ENCODE measurements at regions not wholly inside any gene's neighbourhood (a gene's known extent, or its start where the extent isn't known, plus 50 kb on each side); places are given as distances from the start of the nearest gene placed in this dataset.

DNA sequence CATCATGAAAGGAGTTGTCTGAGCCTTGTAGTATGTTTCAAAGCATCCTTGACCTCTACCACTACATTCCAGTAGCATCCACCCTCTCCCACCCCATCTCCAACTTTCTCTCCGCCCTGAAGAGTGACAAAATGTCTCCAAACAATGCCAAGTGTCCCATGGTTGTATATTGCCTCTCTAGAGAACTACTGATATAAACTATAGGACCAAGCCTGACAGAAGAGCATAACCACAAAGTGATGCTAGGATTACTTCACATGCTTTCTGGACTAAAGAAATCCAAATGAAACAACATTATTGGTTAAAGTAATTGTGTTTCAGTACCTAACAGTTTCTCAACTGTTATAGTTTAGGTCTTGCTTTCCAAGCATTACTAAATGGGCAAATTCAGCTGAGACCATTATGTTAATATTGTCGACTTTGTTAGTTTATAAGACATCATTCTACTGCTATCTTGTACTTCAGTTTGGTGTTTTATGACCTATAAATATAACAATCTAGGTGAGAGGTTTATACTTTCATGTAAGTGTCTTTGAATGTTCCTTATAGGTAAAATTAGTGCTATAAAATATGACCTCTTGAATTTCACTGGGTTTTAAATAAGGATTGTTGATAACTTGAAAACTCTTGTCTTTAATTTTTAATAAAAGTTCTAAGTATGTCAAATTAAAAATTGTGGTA, 117.4 kb downstream of the SUCNR1 start:
- in situ Hi-C loops (cut with HindIII; ENCODE audit: low sequenced_read_pairs): loop anchor here (5.0 kb wide), 1 partner anchor 81 kb away; no protein-coding TSS in a partner anchor

DNA sequence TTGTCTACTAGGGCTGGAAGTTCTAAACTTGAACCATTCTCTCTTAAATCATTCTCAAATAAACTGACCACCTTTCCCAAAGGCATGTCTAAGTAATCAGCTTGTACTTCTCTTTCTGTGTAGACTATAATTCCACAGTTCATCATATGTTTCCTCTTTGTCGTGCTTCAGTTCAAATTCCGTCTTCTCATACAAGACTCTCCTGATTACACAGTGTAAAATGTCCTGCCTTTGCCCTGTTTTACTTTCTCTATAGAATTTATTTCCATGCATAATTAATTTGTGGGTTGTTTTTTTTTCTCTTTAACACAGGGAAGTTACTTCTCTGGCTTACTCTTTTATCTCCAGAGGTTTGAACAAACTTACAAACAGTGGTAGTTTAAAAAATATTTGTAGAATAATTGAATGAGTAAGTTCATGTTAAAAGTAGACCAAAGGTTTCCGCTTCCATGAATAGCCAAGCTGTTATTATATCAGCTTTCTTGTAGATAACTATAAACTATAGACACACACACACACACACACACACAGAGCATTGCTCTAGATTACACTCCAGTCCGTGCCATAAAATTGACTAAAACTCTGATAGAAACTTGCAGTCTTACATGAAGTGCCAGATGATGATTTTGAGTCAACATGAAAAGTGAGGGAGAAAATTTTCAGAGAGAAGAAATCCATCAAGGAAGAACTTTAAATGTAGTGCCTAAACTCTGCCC, 119.0 kb downstream of the SUCNR1 start:
- in situ Hi-C loops (cut with HindIII; ENCODE audit: low sequenced_read_pairs): loop anchor here (5.0 kb wide), 1 partner anchor 80 kb away; no protein-coding TSS in a partner anchor

DNA sequence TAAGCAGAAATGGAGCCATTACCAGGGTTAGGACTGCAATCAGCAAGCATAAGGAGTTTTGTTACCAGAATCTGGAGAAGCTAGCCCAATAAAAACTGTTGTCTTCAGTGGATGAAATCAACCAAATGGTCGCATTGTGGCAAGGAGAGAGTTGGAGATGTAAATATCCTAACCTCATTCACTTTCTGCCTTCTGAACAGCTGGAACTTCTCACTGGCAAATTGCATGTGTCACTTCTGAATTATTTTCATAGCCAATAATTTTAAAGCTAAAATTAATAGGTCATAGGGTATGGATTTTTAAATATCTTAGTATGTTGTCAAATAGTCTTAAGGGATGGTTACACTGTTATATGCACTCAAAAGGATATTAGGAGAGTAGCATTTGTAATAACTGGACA, 121.6 kb downstream of the SUCNR1 start:
- in situ Hi-C loops (cut with HindIII; ENCODE audit: low sequenced_read_pairs): no loop called here

GRCh38 chr3:151998744-151999143, 125.3 kb downstream of the SUCNR1 start:
- in situ Hi-C loops (cut with HindIII; ENCODE audit: low sequenced_read_pairs): no loop called here

DNA sequence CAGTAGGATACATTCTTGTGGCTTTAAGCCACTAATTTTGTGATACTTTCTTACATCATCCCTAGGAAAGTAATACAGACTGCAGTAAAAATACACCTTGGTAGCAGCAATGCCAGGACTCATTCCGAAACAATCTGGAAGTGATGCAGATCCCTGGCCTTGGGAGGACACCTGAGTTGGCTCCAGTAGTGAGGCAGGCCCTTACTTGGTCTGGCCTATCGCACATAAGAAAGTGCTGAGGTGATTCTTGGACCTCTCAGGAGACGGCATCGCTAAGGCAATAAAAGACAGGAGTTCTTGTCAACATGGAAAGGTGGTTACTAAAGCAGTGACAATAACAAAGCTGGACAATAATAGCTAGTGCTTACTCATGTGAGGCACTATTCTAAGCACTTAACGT, 126.5 kb downstream of the SUCNR1 start:
- in situ Hi-C loops (cut with HindIII; ENCODE audit: low sequenced_read_pairs): no loop called here

DNA sequence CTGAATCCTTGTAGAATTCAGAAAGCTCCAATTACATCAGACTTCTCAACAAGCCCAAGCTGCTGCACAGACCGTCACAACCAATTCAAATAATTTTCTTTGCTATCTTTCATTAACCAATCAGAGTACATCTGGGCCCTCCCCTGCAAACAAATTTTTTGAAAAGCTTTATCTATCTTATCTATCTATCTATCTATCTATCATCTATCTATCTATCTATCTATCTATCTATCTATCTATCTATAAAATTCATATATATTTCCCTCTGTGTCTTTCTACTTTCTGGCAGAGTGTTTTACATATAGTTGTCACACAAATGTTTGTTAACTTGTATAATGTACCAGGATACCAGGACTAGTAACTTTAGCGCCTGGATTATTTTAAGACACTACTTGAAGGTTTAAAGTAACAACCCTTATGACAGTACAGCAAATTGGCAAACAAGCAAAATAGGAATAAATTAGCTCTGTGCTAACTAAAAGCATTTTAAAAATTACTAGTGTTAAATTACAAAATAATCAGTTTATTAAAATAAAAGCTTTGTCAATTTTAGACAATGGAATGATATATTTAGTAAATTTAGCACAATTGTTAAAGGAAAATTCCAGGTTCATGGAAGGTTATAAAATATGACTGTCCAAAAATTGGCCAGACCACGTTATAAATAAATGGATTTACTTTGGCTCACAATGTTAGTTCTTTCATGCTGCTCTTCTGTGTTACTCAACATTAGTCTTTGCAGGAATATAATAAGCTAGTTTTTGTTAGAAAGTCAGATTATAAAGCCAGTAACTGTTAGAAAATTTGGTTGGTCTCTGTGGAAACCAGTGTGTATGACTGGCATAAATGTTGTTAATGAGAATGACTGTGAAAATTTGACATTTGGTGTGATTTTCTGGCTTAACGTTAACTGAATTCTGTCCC, 138.6 kb downstream of the SUCNR1 start:
- in situ Hi-C loops (cut with HindIII; ENCODE audit: low sequenced_read_pairs): no loop called here

DNA sequence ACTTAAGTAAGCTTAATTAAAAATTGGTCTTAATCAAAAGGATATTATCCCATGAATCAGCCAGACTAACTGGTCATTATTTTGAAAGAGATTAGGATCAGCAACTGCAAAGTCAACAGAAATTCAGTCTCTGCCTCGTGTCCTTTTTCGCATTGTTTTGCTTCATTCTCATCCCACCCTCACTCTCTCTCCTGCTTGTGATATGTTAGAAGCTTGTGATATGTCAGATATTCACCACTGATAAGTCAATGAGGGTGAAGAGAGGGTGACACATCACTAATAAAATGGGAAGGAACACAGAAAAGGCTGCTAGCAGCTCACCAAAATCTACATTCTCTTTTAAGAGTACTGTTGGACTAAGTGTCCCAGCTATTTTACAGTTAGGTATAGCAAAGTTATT, 146.1 kb downstream of the SUCNR1 start:
- in situ Hi-C loops (cut with HindIII; ENCODE audit: low sequenced_read_pairs): no loop called here

DNA sequence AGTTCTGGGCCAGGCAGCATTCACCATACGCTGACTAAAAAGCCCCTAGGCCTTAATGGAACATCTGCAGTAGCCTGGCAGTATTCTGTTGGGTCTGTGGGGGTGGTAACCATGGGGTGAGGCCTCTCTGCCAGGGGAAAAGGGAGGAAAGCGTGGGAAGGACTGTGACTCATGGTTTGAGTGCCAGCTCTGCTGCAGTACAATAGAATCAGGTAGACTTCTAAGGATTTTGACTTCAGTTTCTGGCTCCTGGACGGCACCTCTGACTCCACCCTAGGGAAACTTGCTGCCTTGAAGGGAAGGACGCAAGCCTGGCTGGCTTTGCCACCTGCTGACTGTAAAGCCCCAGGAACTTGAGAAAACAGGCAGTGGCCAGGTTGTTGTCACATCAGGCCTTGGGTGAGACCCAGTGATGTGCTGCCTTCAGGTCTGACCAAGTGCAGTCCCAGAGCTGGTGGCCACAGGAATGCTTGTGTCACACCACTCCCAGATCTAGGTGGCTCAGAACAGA, 148.6 kb downstream of the SUCNR1 start:
- in situ Hi-C loops (cut with HindIII; ENCODE audit: low sequenced_read_pairs): no loop called here

DNA sequence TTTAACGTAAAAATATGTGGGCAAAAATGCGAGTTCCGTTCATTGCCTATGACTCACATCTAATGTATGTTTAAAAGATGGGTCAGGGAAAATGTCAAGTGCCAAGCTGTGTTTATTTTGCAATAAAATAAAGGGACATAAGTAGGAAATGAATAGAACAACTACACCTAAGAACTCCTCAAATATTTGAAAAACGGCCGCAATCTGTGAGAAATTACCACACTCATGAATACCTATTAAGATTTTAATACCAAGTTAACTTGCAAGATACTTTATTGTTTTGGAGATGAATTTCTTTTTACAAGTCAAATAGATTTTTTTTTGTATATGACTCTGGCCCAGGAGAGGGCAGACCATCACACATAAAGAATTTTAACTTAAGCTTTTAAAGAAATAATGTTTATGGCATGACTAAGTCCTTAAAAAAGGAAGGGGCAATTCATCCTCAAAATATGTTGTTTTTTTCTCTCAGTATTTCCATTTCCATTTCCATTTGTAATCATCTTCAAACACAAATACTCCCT, 152.7 kb downstream of the SUCNR1 start:
- in situ Hi-C loops (cut with HindIII; ENCODE audit: low sequenced_read_pairs): no loop called here

DNA sequence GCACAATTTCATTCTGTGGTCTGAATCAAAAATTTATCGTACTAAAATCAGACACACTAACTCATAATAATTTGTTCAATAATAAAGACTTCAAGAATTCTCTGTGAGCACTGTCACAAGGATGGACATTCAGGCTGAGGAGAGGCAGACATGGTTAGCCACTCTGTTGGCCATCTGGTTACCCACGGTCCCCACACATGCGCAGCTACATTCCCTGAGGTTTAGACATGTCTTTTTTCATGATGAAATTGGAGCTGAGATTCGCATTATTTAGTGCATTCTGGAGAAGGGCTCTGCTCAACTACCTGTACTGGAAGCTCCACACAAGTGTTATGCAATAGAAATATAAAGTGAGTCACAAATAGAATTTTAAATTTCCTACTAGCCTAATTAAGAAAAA, 156.9 kb downstream of the SUCNR1 start:
- in situ Hi-C loops (cut with HindIII; ENCODE audit: low sequenced_read_pairs): no loop called here

DNA sequence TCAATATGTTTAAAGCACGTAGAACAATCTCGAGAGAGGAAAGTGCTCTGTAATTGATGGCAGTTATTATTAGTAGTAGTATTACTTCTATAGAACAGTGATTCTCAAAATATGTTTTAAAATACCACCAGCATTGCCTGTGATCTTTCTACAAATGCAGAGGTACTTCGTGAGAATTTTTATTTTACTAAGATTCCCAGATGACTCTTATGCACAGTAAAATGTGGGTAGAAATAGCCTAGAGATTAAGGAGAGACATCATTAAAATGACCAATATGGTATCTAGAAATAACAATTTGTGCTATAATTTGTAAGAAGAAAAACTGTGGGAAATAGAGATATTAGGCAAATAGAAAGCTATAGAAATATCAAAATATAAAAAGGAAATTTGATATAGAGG, 157.9 kb downstream of the SUCNR1 start:
- in situ Hi-C loops (cut with HindIII; ENCODE audit: low sequenced_read_pairs): no loop called here

DNA sequence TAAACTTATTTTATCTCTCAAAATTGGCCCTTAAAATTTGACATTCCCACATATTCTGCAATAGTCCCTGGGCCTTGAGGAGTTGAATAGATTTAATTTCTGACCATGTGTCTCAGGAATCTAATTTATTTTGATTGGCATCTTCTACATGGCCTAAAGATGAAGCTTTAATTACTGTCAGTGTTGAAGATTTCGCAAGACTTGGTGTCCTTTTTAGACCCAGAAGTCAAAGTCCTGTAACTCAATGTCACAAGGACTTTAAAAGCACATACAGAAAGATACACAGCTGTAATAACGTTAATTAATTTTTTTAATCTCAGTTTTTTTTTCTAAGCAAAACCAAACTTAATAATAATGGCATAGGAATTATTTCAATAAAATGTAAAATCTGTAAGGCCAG, 163.9 kb downstream of the SUCNR1 start:
- in situ Hi-C loops (cut with HindIII; ENCODE audit: low sequenced_read_pairs): no loop called here

- in situ Hi-C loops (cut with HindIII; ENCODE audit: low sequenced_read_pairs): no loop called here
Measured at GRCh38 chr3:152037953-152038352, 164.5 kb downstream of the SUCNR1 start.

GRCh38 chr3:152038490-152038889, 165.0 kb downstream of the SUCNR1 start:
- in situ Hi-C loops (cut with HindIII; ENCODE audit: low sequenced_read_pairs): no loop called here

DNA sequence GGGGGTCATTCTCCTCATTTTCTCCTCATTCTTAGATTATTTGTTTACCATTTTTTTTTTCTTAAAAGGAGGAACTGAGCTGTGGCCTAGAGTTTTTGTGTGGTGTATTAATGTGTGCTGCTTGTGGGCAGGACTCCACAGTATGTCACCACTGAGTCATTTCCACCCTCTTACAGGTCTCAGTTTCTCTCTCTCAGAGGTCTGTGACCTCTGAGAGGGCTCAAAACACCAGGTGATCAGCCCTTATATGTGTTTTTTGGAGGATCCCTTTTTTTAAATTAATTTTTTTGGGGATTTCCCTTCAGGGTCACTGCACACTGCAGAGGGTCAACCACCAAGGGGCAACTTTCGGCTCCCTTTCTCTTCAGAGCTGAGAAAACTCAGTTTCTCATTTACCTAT, 166.4 kb downstream of the SUCNR1 start:
- in situ Hi-C loops (cut with HindIII; ENCODE audit: low sequenced_read_pairs): no loop called here

- in situ Hi-C loops (cut with HindIII; ENCODE audit: low sequenced_read_pairs): no loop called here
Measured at GRCh38 chr3:152040319-152040718, 166.9 kb downstream of the SUCNR1 start.

- in situ Hi-C loops (cut with HindIII; ENCODE audit: low sequenced_read_pairs): no loop called here
Measured at GRCh38 chr3:152043620-152044019, 170.2 kb downstream of the SUCNR1 start.

GRCh38 chr3:152046280-152046679, 172.8 kb downstream of the SUCNR1 start:
- in situ Hi-C loops (cut with HindIII; ENCODE audit: low sequenced_read_pairs): no loop called here

- in situ Hi-C loops (cut with HindIII; ENCODE audit: low sequenced_read_pairs): no loop called here
Measured at GRCh38 chr3:152047465-152047864, 174.0 kb downstream of the SUCNR1 start.

DNA sequence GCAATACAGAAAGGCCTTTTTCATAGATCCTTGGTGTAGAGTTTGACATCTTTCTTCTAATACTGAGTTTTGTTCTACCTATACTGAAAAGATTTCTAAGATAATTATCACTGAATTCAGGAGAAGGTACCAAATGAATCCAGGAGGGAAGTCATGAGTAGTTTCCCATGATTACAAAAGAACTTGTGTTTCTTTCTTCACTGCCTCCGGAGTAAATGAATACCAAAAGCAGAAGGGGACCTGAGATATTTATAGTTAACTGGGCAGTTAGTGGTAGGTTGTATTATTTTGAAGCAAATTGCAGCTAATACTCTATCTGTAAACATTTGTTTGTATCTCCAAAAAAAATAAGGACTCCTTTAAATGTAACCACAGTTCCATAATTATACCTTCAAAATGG, 175.4 kb downstream of the SUCNR1 start:
- in situ Hi-C loops (cut with HindIII; ENCODE audit: low sequenced_read_pairs): no loop called here

DNA sequence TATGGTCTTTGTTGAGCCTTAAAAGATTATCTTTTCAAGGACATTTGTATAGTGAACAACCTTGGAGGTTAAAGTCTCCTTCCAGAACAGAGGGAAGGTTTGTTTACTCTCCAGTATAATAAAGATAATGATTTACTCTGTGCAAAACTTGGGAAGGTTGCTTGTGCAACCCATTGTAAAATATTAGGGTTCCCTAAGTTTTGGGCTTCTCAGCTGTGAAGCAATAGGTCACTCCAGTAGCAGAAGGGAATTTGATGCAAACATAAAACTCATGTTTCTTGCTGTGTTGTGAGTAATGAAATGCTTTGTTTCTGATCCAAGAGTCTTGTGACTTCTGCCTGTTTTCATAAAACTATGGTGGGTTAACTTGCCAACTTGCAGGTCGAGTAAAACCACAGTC, 177.5 kb downstream of the SUCNR1 start:
- in situ Hi-C loops (cut with HindIII; ENCODE audit: low sequenced_read_pairs): no loop called here

Measured in endothelial cell of hepatic sinusoid (primary cell).